ENCODE measurements at regions not wholly inside any gene's neighbourhood (a gene's known extent, or its start where the extent isn't known, plus 50 kb on each side); places are given as distances from the start of the nearest gene placed in this dataset.

GRCh38 chr10:10786109-10787090 is 231.3 kb upstream of the CELF2 start:
- DNase-seq: no peak

- DNase-seq: no peak
Observed at GRCh38 chr10:10787586-10787985, 230.1 kb upstream of the CELF2 start.

- DNase-seq: no peak
Observed at GRCh38 chr10:10788761-10789160, 228.9 kb upstream of the CELF2 start.

- DNase-seq: no peak
Observed at GRCh38 chr10:10791869-10792268, 225.8 kb upstream of the CELF2 start.

DNA sequence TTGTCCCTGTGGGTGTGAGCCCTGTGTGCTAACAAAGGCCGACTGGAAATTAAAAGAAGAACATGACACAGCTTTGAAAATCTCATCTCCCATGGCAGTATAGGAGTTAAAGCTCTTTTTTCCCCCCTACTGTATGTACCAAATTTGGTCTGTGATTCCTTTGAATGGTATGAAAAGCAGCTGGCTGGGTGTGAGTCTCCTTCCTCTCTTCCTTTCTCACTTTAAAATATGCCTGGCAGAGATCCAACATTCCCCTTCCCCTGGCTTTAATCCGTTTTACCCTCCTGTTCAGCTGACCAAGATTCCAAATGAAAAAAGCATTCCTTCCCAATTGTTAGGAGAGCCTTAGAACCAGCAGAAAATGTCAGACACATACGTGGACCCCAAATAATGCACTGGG is 225.0 kb upstream of the CELF2 start:
- DNase-seq: no peak

DNA sequence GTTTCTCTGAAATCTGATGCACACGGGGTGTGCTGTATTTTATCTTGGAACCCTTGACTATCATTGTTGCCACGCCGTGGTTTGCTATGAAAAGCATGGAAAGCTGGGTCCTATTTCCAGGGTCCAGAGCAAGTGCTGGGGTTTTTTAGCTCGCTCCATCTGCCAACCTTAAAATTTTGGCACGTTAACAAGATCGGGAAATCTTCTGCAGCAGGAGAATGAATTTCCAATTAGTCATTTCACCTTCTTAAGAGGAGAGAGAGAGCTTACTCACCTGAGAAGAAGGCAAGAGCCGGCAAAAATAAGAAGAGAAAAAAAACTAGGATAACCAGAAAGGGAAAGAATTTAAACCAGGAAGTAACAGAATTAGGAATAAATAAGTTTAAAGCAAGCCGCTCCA is 223.6 kb upstream of the CELF2 start:
- no peak for DNase-seq

DNA sequence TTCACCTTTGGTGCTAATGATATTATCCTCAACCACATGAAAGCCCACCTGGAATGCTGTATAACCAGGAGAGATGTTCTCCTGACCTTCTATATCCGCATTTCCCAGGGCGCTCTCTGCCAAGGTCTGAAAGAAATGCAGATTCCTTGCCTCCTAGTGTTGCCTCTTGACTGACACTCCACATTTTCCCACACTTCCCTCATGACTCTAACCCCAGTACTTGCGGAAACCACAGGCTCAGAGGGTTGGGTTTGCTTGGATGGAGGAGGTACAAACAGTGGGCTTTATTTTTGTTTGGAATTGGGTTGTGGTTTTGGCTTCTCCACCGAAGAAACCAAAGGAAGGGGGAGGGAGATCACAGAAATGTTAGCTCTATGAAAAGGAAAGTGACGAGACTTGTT is 222.9 kb upstream of the CELF2 start:
- no peak for DNase-seq

DNA sequence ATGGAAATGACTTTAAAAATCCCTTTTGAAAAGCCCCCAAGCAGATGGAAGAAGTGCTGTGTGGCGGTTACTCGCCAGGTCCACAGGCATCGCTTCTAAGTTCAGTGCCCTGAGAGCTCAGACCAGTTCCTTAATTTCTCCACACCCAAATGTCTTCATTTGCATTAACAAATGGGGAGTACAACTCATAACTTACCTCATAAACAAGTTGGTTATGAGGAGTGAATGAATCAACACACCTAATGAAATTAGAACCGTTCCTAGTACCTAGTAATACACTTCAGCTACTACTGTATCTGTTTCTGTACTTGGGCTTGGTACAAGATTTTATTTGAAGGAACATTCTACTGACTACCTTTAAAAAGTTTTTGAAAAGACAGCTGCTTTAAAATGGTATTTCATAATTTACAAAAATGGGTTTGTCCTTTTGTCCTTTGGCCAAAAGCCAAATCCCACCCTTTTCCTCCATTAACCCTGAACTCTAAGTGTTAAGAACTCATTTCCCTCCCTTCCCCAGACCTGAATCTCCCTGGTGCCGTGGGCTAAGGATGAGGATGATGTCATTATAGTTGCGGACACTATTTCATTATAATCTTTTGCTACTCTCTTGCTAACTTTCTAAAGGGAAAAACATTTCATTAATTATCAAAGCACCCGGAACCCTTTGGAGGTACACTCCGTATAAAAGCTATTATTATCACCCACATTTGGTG is 221.5 kb upstream of the CELF2 start:
- no peak for DNase-seq

DNA sequence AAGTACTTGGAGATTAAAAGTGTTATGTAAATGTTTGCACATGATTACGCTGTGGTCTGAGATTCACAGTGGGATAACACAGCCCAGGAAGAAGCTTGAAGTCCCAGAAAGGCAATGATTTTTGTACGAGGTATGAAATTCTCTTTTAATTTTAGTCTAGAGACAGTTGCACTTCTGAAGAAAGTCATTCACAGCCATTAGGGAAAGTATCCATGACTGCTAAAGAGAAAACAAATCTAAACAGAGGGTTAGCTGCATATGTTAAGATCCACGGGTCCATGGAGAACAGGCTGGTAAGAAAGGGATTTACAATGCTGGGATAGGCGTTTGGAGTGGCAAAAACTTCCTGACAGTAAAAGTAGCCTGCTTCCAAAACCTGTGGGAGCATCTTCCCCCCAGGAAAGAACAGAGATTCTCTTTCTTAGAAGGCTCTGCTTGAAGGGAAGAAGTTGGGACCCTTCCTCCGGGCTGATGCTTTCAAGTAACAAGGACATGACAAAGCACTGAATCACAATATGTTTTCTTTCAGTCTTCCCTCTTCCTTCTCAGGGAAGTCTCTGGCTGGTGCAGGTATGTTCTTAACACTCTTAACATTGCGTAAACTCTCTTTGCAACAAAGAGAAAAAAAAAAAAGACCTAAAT is 220.8 kb upstream of the CELF2 start:
- DNase-seq: no peak

DNA sequence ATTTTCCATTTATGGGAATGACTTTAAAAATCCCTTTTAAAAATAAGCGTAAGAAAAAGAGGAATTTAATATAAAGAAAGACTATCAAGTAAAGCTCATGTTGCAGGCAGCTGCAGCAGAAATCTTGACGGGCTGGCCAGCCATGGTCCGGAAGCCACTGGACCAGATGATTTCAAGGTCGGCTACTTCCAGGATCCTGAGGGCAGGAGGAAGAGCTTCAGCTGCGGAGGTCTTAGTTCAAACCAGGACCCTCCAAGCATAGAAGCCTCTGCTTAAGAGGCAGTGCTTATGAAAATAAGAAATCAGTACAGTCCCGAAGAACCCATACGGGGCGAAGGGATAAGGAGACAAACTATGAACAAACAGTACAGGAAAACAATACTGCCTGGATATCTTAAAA is 220.2 kb upstream of the CELF2 start:
- no peak for DNase-seq

- DNase-seq: no peak
Observed at GRCh38 chr10:10798102-10798863, 219.4 kb upstream of the CELF2 start.

- DNase-seq: no peak
Observed at GRCh38 chr10:10798864-10799192, 218.8 kb upstream of the CELF2 start.

- no peak for DNase-seq
Observed at GRCh38 chr10:10800961-10801360, 216.7 kb upstream of the CELF2 start.

- DNase-seq: no peak
Observed at GRCh38 chr10:10803278-10803677, 214.4 kb upstream of the CELF2 start.

GRCh38 chr10:10804061-10804460 is 213.6 kb upstream of the CELF2 start:
- DNase-seq: no peak

- DNase-seq: no peak
Observed at GRCh38 chr10:10804998-10805740, 212.5 kb upstream of the CELF2 start.

- DNase-seq: no peak
Observed at GRCh38 chr10:10807106-10807505, 210.6 kb upstream of the CELF2 start.

- DNase-seq: no peak
Observed at GRCh38 chr10:10811562-10811961, 206.1 kb upstream of the CELF2 start.

DNA sequence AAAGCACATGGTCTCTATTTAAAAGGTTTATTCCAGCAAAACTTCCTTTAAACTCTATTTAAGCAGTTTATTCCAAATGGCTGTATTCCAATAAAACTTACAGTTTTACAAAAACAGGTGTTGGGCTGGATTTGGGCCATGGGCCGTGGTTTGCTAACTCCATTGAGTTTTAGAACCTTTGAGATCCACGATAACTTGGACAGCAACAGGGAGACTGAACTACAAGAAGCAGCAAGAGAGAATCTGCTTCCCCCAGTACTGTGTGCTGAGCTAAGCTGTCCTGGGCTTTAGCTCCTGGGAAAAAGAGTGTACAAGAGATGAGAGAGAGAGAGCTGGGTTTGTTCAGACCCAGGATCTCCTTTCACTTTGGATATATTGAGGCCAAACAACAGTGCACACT is 204.0 kb upstream of the CELF2 start:
- no peak for DNase-seq

- DNase-seq: no peak
Observed at GRCh38 chr10:10814069-10814468, 203.6 kb upstream of the CELF2 start.

- no peak for DNase-seq
Observed at GRCh38 chr10:10816447-10816846, 201.2 kb upstream of the CELF2 start.

- DNase-seq: no peak
Observed at GRCh38 chr10:10817609-10818008, 200.1 kb upstream of the CELF2 start.
